Breast epithelium (tissue), 4 donors: ENCODE measurements at regions not wholly inside any gene's neighbourhood (a gene's known extent, or its start where the extent isn't known, plus 50 kb on each side); places are given as distances from the start of the nearest gene placed in this dataset.

ENCODE experiments used
- DNase-seq, 2 donors: peaks; one replicate each; pipeline ENCODE4 v3.0.0-alpha.2; 2019; ENCODE audit warnings: low spot score in 2 of 2
- H3K27ac ChIP-seq, 2 donors: fragments of 200-600 bp; sonication (generic) in 1 of 2; one replicate each; pipeline ENCODE4 v1.5.1; 2016 to 2019; ENCODE audit warnings: mild to moderate bottlenecking in 1 of 2
- H3K27me3 ChIP-seq, 2 donors: fragments of 200-600 bp; sonication (generic) in 1 of 2; one replicate each; pipeline versions ENCODE4 v1.5.1 to v1.6.0; 2017 to 2019; ENCODE audit warnings: control low read depth in 1 of 2, mild to moderate bottlenecking in 1 of 2
- H3K36me3 ChIP-seq: fragments of 200-600 bp; one replicate; pipeline ENCODE4 v1.5.1; 2019
- H3K4me1 ChIP-seq, 2 donors: fragments of 200-600 bp; sonication (generic); one replicate each; pipeline ENCODE4 v1.5.1; 2016 to 2019; ENCODE audit warnings: control low read depth in 1 of 2
- H3K4me3 ChIP-seq, 3 donors: fragments of 200-600 bp; sonication (generic); 1 replicate in 2 of 3; 2 replicates in 1 of 3; pipeline ENCODE4 v1.5.1; 2016 to 2019; ENCODE audit warnings: mild to moderate bottlenecking in 3 of 3, moderate library complexity in 2 of 3
- H3K9me3 ChIP-seq, 2 donors: fragments of 200-600 bp; sonication (generic) in 1 of 2; one replicate each; pipeline ENCODE4 v1.5.1; 2016 to 2019; ENCODE audit warnings: control low read depth in 1 of 2
- POLR2A ChIP-seq: fragments of 450-650 bp; IDR thresholded peaks from one replicate; pipeline ENCODE4 v1.6.1; 2016; ENCODE audit warnings: antibody characterized with exemption, mild to moderate bottlenecking, moderate library complexity
- POLR2AphosphoS5 ChIP-seq, 3 donors: sonication (generic); formaldehyde crosslinking; IDR thresholded peaks; one replicate each; pipeline ENCODE4 v1.6.1; 2017; ENCODE audit warnings: antibody characterized with exemption in 3 of 3
- intact Hi-C: fragments of 100-400 bp; cut with DNase I; formaldehyde crosslinking; loops from one replicate; pipeline ENCODE4 v1.15.1; 2023; ENCODE audit warnings: low total_unique reads
- TF ChIP-seq, protein P1 (sequence below), 3 donors: fragments of 450-650 bp; IDR thresholded peaks; one replicate each; pipeline ENCODE4 v1.5.1; 2016 to 2017; ENCODE audit warnings: antibody characterized with exemption in 3 of 3, mild to moderate bottlenecking in 3 of 3, moderate library complexity in 3 of 3

DNA sequence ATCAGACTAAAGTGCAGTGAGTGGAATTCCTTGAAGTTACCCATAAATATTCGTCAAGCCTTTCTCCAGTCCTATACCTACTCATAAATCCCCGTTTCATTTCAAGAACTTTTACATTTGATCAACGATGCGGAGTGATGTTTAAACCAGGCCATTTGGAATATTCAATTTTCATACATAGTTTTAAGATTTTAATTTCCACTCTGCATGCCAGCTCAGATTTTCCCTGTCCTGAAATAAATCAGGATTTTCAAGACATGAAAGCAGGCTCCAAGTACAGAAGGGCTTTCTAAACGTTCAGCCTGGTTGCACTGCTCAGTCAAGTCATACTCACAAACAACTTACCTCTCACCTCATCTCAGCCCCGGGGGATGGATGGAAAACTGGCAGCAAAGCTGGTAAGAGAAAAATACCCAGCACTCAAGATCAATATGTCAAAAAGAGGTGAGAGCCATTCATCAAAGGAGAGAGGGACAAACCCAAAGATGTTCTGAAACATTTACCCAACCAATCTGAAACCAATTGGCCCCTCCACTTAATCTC, 418.5 kb downstream of the PLPP3 start:
- TF ChIP-seq, protein P1, sequence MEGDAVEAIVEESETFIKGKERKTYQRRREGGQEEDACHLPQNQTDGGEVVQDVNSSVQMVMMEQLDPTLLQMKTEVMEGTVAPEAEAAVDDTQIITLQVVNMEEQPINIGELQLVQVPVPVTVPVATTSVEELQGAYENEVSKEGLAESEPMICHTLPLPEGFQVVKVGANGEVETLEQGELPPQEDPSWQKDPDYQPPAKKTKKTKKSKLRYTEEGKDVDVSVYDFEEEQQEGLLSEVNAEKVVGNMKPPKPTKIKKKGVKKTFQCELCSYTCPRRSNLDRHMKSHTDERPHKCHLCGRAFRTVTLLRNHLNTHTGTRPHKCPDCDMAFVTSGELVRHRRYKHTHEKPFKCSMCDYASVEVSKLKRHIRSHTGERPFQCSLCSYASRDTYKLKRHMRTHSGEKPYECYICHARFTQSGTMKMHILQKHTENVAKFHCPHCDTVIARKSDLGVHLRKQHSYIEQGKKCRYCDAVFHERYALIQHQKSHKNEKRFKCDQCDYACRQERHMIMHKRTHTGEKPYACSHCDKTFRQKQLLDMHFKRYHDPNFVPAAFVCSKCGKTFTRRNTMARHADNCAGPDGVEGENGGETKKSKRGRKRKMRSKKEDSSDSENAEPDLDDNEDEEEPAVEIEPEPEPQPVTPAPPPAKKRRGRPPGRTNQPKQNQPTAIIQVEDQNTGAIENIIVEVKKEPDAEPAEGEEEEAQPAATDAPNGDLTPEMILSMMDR (IDR thresholded peaks at IDR 0.05) = no peak
- TF ChIP-seq POLR2AphosphoS5 (IDR thresholded peaks at IDR 0.05) (no peak), POLR2A (no peak)
- Histone ChIP-seq H3K9me3 (no peaks in the 10 kb centered on the region), H3K27ac (no peak overlapping the region), H3K4me1 (no peaks in the 10 kb centered on the region), H3K36me3 (no peaks in the 10 kb centered on the region), H3K4me3 (no peak overlapping the region), H3K27me3 (no peaks in the 10 kb centered on the region)
- intact Hi-C loops = no loop called here
- no peak for DNase-seq

DNA sequence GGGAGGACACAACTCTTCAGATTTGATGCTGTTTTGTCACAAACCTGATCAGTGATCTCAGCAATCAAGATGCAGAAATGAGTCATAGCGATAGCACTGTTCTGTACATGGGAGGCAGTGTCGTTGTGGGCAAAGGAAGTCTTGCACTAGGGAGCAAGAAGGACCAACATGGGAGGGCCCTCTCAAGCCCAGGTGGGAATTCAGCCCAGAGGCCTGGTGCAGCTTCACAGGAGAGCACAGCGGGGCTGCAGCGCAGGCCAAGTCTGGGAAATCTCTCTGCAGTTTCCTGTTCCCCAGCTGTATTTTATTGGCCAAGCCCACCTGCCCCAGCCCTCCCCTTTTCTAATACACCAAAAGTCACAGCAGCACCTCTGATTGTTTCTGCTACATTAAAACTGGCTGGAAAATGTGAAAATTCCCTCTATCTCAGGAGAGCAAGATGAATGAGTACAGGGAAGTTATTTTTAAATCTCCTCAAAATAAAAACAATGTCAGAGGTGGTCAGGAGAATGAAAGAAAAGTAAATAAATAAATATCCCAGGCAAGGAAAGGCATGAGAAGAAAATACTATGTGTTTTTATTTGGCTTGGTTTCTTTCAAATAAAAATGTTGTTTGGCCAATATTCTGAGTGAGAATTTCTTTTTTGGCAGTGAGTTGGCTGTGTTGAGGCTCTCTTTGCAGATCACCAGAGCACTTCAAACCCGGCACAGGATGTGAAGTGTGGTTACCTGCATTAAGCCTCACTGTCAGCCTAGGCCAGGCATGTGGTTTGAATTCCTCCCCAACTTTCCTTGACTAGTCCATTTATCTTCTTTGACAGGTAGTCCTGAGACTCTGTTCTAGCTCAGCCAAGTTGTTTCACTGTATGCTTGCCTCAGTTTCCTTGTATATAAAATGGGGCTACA, 422.1 kb downstream of the PLPP3 start:
- no peaks in the 10 kb centered on the region for H3K36me3 ChIP-seq
- TF ChIP-seq POLR2AphosphoS5 (IDR thresholded peaks at IDR 0.05) (no peak), POLR2A (no peak)
- TF ChIP-seq, protein P1 (IDR thresholded peaks at IDR 0.05) = no peak
- intact Hi-C loops = no loop called here
- no peaks in the 10 kb centered on the region for H3K27me3 ChIP-seq
- H3K9me3 ChIP-seq = no peaks in the 10 kb centered on the region
- no peak overlapping the region for H3K27ac ChIP-seq
- no peak for DNase-seq
- H3K4me3 ChIP-seq = no peak overlapping the region
- no peaks in the 10 kb centered on the region for H3K4me1 ChIP-seq

DNA sequence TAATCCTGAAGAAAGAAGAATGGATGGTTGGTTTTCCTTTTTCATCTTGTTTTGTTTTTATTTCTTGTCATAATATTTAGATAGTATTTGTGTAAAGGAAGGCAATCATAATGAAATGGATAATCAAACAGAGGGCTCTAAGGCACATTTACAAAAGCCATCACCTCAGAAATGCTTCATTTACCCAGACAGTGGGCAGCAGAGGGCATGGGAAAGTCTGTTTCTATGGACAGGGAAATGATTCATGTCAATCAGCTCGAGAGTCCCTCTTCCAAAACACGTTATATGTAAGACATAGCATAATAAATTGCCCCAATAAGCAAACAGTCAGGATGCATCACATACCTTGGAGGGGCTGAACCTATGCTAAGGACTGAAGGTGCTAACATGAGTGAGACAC, 426.1 kb downstream of the PLPP3 start:
- Histone ChIP-seq H3K36me3 (no peaks in the 10 kb centered on the region), H3K27ac (no peak overlapping the region), H3K9me3 (no peaks in the 10 kb centered on the region), H3K4me3 (no peak overlapping the region), H3K4me1 (no peaks in the 10 kb centered on the region), H3K27me3 (no peaks in the 10 kb centered on the region)
- no peak for DNase-seq
- intact Hi-C loops = no loop called here
- TF ChIP-seq POLR2AphosphoS5 (IDR thresholded peaks at IDR 0.05) = no peak
- TF ChIP-seq, protein P1 (IDR thresholded peaks at IDR 0.05) = no peak
- TF ChIP-seq POLR2A = no peak

DNA sequence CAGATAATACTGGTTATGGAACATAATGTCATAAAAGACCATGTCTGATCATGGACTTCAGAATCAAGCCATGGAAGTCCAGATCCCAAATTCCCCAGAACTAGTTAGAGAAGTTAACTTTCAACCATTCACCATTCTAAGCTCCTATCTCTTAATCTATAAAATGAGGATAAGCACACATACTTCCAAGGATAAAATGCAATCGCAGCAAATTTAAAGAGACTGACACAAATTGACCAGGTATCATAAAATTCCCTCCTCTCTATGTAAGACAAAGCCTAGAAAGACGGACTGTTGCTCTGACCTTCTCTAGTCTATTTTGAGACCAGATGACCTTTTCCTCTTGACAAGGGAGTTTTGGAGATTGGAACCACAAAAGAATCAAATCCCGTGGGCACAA, 426.7 kb downstream of the PLPP3 start:
- Histone ChIP-seq H3K36me3 (no peaks in the 10 kb centered on the region), H3K4me1 (no peaks in the 10 kb centered on the region), H3K27me3 (no peaks in the 10 kb centered on the region), H3K4me3 (no peak overlapping the region), H3K9me3 (no peaks in the 10 kb centered on the region), H3K27ac (no peak overlapping the region)
- TF ChIP-seq, protein P1 (IDR thresholded peaks at IDR 0.05) = no peak
- TF ChIP-seq POLR2AphosphoS5 (IDR thresholded peaks at IDR 0.05) (no peak), POLR2A (no peak)
- no peak for DNase-seq
- intact Hi-C loops = no loop called here

DNA sequence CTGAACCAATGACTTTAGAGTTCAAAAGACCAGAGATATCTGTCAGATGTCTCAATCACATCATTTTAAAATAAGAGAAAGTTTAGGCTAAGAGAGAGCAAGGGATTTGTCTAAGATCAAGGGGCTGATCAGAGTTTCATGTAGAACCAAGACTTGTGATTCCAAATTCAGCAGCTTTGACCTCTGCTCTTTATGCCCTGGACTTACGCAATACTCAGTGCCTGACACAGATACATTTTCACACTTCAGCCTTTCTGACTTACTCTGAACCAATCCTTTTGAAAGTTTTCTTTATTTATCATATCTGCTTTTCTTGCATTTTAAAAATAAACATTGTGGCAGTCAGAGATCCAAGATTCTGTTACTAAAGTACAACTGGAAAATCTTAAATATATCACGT, 428.0 kb downstream of the PLPP3 start:
- no peak for DNase-seq
- Histone ChIP-seq H3K9me3 (no peaks in the 10 kb centered on the region), H3K27ac (no peak overlapping the region), H3K4me3 (no peak overlapping the region), H3K36me3 (no peaks in the 10 kb centered on the region), H3K27me3 (no peaks in the 10 kb centered on the region), H3K4me1 (no peaks in the 10 kb centered on the region)
- TF ChIP-seq, protein P1 (IDR thresholded peaks at IDR 0.05) = no peak
- TF ChIP-seq POLR2A (no peak), POLR2AphosphoS5 (IDR thresholded peaks at IDR 0.05) (no peak)
- intact Hi-C loops = no loop called here
